ENCODE measurements at regions not wholly inside any gene's neighbourhood (a gene's known extent, or its start where the extent isn't known, plus 50 kb on each side); places are given as distances from the start of the nearest gene placed in this dataset.

DNA sequence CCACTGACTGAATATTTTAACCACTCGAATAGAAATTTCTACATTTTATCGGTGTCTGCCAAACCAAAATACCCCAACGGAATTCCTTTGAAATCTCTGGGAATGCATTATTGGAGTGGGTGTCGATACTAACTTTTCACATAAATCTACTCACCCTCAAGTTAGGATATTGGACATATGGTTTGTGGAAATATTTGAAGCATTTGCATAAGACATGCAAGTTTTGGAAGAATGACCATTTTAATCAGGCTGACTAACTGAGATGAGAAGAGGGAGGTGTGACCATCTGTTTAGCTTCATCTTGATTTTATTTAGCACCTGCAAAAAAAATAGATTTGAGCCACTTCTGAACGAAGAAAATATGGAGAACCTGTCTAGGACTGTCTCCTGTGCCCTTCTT is 61.2 kb downstream of the KLF6 start:
- DNase-seq (ENCODE audit: low read depth): no peak

DNA sequence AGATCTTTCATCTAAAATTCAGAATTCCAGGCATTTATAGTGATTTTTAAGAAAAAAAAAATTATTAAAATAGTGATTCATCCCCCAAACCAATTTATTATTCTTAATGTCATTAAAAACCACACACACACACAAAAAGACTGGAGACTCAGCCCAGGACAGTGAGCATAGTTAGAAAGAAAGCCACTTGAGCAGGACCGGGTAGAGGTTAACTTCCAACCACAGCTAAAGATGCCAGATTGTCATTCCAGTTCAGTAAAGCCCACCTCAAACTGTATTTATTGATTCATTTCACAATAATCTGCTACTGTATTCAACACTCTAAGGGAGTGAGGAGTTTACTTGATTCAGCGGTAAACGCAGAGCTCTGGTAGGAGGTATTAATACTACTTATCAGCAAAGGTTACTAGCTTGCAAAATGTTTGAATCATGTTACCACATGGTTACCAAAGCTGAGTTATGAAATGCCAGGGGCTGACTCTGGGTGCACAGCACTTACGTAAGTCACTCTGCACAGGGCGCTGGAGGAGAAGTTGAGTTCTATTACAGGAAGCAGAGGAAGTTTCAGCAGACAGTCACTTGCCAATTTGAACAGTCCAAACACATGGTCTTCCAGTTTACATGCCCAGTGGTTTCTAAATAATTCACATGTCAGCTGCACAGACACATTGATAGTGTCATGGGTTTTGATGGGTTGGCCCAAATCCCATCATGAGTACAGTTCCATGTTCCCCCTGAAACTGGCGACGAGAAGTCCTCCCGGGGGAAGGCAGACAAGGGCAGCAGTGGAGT is 64.6 kb downstream of the KLF6 start:
- peak; percentile 53 for DNase-seq (ENCODE audit: low read depth)

DNA sequence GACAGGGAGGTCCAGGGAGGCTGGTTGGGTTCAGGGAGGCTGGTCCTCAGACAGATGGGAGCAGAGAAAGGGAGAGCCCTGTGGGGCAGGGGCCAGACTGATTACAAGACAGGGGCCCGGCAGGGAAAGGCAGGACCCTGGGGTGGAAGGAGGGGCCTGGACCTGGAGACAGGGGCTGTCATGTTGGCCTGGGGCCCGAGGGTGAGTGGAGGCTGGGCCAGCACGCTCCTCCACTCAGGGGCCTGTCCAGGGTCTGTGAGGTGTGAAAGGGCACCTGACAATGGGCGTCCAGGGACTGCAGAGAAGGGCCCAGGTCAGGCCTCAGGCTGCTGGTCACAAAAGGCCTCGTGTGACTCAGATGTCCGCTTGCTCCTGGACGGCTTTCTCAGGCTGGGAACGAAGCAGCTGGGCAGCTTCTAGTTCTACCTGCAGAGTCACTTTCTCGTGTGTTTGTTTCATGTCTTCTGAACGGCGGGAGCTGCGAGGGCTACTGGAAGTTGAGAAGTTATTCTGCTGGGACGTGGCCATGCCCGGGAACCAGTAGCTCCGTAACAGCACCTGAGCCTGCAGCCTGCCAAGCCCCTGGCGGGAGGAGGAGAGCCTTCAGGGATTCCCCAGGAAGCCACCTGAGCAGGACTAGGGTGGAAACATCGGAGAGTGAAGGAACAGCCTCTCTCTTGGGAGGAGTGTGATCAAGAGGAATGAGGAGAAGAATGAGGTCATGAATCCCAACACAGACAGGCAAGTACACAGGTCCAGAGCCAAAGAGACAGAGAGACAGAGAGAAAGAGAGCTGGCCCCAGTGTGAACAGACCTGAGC is 65.8 kb downstream of the KLF6 start:
- DNase-seq (ENCODE audit: low read depth): no peak

DNA sequence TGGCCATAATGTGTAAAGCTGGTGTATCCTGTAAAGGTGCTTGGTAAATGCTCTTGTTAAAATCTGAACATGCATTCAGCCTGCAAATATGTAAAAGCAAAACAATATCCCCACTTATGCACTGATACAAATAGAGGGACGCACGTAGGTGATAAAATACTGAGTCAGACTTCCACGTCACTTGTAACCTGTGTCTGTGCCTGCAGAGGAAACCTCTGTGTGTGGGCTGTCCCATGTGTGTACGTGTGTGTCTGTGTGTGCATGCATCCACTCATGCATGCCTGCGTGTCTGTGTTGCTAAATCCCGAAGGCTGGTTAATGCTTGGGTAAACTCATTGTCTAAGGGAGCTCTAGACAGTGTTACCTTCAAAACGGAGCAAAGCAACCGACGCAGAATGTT is 68.9 kb downstream of the KLF6 start:
- DNase-seq (ENCODE audit: low read depth): no peak

DNA sequence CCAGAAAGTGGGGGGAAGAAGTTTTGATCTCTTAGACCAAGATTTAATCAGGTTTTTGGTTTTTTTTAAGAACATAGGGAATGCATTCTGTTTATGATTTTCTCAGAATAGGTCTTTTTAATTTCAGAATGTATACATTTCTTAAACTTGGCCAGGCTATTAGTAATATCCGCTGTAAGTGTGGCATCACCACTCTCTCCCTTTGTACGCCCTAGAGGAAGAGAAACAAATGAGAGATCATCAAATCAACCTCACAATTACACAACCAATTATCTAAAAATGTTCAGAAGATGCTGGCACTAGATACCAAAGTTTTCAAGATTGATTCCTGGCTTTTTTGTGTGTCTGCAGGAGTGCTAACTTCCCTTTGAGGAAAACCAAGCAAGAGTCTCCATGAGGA is 70.0 kb downstream of the KLF6 start:
- DNase-seq (ENCODE audit: low read depth): no peak

DNA sequence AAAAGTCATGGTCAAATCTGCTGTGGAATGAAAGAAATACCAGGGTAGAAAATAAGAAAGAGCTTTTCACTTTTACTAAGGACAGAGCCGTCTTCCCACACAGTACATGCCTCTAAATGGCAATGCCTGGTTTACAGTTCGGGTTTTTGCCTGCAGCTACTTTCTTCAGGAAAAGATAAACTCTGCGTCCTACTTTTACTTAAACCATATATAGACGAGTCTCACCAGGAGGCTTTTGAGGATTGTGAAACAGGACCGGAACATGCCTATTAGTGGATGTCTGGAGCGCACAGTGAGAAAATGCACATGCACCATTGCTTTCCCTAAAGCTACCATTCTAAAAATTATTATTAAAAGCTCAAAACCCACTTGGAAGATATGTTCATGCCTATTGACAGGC is 70.5 kb downstream of the KLF6 start:
- no peak for DNase-seq (ENCODE audit: low read depth)

DNA sequence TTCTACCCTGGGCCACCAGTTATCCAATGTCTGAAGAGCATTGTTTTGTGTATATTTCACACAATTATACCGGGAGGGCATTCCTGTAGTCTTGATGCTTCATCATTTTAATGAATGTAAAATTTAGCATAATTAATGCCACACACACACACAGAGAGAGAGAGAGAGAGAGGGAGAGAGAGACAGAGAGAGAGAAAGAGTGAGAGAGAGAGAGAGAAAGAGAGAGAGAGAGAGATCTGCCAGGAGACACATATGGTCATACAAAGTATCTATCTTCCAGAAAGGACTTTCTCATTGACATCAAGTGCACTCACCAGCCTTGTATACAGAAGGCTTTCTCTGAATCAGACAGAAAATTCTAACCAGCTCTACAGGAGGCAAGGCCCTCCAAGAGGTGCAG is 72.3 kb downstream of the KLF6 start:
- no peak for DNase-seq (ENCODE audit: low read depth)

DNA sequence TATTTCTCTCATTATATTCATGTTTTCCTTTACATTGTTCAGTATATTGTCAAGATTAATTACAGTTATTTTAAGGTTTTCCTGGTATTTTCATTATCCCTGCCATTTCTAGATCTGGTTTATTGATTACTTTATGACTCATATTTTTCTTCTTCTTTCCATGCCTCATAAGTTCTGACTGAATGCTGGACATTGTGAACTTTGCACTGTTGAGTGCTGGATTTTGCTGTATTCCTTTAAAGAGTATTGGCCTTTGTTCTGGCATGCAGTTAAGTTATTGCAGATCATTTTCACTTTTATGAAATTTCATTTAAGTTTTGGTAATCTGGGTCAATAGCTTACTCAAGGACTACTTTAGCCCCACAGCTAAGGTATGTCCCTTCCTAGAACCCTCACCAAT is 73.1 kb downstream of the KLF6 start:
- DNase-seq (ENCODE audit: low read depth): no peak

DNA sequence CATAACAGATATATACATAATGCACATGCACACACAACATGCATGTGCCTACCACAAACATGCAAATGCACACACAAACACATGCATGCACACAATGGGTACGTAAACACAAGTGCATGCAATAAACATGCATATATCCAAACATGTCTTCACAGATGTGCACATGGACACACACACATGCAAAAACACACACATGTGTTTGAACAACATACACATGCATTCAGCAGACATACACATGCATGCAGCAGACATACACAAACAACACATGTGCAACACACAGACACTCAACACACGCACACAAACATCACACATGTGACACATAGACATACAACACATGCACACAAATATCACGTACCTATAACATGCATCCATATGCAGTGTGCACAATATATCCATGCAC is 74.2 kb downstream of the KLF6 start:
- DNase-seq (ENCODE audit: low read depth): no peak

DNA sequence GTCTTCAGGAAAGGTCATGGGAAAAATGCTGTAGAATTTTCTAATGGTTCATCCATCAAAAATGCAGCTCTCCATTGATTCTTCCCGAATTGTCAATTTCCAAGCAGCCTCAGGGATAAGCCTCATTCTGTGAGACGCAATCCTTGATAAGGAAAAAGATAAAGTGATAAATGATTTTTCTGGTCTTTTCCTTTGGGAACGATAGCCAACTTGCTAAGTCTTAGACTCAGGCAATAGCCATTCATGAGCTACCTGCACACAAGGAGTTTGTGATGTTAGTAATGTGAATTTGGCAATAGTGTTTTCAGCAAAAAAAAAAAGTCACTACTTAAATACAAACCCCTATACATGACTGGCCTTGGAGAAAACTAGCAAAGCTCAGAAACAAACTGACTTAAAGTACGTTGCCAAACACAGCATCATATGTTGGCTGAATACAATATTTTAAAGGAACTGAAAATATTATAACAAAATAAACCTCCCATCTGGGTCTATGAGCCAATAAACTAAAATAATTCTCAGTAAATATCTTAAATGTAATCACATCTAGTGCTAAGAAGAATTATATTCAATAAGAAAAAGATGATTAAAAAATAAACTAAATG is 75.5 kb downstream of the KLF6 start:
- DNase-seq (ENCODE audit: low read depth): no peak

DNA sequence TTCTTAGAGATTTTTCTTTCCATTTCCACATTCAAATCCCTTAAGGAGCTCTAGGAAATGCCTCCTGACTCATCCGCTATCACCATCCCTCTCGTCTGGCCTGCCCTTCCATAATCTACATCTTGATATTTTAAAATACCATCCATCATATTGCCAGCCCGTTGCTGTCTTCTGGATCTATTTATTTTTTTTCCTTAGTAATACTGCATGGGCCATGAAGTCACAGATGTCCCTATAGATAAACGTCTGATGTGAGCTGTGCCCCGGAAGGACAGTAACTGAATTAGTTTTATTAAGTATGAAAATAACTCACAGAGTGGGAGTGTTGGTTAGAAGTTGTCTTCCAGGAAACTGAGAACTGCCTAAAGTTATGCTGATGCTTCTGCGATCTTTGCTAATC is 76.2 kb downstream of the KLF6 start:
- DNase-seq (ENCODE audit: low read depth): no peak

DNA sequence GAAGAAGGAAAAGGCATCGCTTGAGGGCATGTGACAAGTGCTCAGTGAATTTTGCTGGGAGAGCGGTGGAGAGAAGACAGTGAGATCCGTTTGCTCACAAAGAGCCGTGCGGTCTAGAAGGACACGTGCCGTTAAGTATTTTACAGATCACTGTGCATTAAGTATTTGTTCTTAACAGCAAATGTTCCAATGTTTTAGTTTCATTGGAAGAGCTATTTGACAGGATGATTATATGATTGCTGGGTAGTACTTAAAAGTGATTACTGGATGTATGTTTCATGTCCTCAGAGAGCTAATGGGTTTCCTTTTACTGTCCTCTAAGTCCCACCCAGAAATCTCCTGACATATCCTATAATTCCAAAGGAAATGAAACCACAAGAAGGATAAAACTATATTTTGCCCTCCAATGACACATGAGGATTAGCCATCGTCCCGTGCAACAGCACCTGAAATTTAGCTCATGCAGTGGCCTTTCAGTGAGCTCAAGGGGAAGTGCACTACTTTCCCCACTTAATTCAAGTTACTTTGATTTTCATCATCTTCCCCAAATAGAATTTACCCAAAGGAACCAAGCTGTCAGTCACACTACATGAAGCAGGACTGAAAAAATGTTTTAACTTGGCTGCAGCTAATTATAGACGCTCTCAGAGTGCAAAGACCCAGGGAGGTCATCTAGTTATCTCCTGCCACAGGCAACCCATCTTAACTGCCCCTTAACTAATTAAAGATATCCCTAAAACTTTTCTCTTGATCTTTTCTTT is 80.3 kb downstream of the KLF6 start:
- no peak for DNase-seq (ENCODE audit: low read depth)

DNA sequence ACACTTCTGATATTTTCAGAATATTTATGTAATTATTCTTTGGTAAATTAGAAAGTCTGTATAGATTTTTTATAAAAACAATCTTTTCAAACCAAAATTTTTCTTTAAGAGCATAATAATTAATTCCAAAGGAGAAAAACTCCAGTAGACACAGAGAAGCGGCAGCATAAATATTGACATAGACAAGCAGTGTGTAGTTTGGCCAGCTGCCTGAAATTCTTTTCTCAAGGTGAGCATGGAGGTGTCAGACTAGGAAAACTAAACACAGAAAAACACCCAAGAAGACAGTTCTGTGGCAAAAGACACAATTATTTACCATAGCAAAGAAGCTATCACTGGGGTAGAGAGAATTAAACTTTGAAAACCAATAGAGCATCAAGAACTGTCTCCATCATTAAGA is 82.4 kb downstream of the KLF6 start:
- no peak for DNase-seq (ENCODE audit: low read depth)

DNA sequence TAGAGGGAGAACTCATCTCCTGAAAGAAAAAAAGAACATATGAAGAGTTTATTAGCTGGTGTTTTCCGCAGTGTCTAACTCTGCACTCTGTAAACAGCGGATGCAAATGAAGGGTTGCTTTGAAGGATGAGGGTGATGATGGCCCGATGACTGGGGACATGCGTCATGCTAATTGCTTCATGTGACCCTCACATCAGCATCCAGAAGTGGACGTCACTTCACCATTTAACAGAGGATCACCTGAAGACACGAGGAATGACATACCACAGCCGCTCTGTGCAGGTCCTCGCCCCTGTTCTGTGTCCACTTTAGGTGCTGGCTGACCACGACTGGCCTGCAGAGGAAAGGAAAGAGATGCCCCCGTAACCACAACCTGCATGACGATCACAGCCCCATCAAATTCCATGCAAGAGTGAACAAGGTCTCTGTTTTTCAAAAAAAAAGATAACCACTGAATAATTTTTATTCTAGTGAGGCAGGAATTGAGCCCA is 82.9 kb downstream of the KLF6 start:
- DNase-seq (ENCODE audit: low read depth): no peak

DNA sequence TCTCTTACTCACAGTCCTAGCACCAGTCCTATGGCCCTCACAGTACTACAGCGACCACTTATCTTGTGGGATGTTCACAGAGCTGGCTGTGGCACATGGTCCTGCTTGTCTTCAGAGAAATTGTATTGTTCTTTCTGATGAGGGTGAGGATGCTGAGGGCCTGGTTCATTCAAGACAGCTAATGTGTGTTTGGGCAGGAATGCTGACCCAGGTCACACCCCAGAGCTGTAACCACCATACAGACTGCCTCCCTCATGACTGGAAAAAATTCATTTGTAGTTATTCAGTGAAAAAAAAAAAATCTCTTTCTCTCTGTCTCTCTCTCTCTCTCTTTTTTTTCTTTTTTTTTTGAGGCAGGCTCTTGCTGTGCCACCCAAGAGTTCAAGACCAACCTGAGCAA is 83.5 kb downstream of the KLF6 start:
- DNase-seq (ENCODE audit: low read depth): no peak

DNA sequence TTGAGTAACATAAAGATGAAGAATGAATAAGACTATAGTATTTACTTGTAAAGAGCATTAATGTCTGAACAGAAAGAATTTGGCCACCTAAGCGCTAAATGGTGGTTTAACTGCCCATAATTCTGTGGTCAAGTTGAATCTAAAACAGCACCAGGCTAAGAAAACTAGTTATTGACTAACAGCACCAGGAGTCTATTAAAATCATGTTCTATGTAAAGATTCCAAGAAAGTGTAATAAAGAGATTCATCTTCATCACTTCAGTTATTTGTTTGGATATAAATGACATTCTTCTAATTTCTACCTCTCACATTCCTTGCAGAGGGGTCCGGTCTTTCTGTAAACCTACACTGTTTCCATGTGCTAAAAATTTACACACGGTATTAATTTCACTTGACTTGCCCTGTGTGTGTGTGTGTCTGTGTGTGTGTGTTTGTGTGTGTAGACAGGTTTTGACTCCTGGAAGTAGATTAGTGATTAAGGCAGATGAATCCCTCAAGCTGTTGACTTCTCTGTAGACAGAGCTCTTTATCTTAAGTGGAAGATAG is 84.4 kb downstream of the KLF6 start:
- no peak for DNase-seq (ENCODE audit: low read depth)

DNA sequence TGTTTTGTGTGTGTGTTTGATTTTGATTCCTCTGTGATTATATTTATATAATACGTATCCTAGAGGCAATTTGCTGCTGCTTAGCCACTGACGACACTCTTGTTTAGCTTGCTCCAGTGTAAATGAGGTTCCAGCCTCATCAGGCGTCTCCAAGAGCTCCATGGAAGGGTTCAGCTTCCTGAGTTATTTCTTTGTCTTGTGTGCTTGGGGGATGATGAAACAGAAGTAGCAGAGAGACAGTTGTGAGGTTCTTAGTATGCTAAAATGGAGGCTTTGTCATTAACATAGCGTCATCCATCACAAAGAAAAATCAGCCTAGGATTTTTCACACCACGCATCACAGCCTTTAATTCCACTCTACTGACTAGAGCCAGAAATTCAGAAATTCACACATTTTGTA is 85.1 kb downstream of the KLF6 start:
- peak; percentile 10 for DNase-seq (ENCODE audit: low read depth)

DNA sequence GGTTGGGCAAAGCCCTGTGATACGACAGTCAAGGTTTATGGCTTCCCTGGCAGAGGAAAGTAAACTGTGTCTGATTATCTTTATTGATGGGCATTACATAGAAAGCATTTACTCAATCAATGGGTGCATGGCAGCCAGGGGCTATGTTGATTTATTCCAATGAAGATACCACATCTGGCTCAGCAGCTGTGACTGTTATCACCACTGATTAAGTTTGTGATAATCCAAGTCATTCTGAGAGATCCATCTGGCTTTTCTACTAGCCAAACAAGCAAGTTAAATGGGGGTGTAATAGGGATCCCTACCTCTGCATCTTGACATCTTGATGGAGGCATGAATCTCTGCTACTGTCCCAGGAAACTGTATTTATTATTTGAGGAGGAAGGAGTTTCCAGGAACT is 86.7 kb downstream of the KLF6 start:
- DNase-seq (ENCODE audit: low read depth): no peak

DNA sequence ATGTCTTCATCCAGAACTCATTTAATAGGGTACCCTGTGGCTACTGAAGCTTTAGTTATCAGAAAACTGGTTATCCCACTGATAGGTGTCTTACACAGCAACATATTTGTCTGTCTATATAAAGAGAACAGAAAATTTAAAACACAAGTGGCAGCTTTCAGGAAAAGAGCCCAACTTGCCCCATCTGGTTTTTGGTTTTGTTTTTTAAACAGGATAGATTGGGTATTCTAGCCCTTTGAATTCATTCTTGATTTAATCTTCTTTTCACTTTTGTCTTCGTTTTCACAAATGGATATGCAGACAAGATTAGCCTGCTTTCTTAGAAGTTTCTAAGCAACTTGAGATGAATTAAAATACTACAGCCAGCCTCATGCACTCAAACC is 91.3 kb downstream of the KLF6 start:
- DNase-seq (ENCODE audit: low read depth): no peak

DNA sequence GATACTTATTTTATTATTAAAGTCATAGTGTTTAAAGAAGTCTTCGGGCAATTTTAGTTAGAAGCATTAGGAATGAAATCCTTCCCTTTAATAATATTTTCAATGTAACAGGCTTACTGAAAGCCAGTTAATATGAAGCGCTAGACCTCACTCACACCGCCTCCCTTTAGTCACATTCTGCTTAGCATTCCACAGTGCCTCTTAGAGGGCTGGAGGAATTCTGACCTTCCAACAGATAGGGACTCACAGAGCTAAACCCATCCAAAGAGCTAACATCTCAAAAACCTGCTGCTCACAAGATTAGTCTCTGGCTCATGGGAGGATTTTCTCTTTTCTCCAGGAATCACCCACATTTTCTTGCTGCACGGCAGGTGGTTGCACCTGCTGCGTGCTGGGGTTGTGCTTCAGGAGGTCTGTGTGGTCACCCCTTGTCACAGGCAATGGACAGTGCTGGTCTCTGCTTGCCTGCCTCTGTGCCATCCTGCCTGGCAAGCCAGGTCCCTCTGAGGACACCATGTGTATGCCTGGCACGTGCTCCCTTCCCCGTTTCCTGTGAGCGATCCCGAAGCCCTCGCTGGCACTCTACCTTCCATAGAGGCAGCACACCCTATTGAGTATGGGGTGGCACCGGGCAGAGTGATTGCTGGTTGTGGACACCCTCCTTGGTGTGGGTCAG is 91.8 kb downstream of the KLF6 start:
- no peak for DNase-seq (ENCODE audit: low read depth)

DNA sequence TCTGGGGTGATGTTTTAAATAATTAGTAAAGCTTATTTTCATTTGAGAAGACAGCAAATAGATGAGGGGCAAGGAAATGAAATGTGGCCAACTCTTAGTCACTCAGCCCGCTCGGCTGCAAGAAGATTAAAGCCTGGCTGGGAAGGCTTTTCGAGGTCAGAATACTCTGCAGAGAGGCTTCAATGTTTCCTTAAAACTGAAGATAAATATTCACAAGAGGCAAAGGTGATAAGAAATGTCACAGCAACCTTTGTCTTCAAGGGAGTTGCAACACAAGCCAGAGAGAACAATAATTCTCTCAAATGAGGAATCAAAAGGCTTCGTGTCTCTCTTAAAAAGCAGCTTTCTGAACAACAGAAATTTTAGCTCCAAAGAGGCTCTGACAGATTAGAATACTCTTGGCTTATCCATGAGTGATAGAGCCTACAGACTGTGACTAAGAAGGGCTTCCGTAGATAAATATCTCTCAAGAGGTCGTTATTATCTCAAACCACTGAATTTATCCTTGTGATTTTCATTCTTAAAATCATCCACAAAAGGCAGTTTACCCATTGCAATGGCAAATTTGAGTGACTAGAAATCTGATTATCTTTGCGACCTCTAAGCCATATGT is 92.5 kb downstream of the KLF6 start:
- DNase-seq (ENCODE audit: low read depth): no peak
